Forelimb muscle (tissue), 1 donor: ENCODE measurements at regions not wholly inside any gene's neighbourhood (a gene's known extent, or its start where the extent isn't known, plus 50 kb on each side); places are given as distances from the start of the nearest gene placed in this dataset.
"Not testable (repeated sequence)": the region's sequence is repeated elsewhere in the genome, so short reads cannot be mapped to it uniquely, and the experiment has no call there.

Source experiments
- DNase-seq: peaks from one replicate; pipeline ENCODE4 v3.0.0-alpha.2; 2013; ENCODE audit warnings: low read depth

DNA sequence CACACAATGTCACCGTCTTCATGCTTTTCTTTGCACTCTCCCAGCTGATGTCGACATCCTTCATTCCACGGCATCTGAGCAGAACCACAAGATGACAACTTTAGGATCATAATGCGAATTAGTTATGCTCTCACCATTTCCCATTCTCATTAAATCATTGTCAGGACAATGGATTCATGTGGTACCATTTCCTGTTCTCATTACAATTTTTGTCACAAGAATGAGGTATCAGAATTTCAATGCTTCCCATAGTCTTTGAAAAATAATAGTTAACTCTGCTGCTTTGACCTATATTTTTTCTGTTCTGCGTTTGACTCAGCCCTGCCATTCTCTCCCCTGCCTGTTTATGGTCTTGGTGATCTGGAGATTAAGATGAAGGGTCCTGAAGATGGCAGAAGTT lies 175.7 kb upstream of the MDFIC2 start:
- DNase-seq: no peak

DNA sequence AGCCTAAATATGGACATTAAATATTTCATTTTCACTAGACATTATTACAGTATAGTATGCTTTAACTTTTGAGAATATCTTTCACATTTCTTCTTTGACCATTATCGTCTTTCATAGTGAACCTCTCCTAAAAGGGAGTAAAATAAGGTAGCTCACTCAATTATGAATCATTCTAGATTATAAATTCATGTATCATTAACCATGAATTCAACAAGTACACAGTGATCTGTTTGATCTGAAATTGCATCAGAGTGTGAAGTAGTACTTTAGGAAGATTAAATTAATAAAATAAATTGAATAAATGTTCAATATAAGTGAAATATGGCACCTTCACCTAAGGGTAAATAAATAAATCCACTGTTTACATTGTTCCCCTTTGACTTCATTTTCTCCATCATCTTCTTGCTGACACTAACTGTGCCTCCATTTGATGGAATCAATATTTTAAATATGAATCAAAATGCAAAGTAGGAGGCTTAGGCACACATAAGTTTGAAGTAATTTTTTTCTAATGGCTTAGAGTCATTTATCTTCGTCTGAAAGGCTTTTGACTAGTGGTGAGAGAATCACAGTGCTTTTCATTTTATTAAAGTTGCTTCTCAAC lies 174.1 kb upstream of the MDFIC2 start:
- DNase-seq: no peak

DNA sequence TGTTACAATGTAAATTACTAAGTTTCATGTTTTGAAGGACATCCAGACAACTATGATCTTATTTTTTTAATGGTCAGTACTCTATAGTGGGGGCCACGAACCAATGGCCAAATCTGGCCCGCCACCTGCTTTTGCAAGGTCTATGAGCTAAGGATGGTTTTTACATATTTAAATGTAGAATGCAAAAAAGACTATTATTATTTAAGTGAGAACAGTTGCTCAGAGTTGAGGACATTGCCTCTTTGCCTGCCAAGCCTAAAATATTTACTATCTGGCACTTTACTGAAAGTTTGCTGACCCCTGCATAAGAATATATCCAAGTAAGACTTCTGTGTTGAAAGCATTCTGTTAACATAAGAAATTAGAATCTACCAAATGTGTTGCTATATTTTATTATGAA lies 163.7 kb upstream of the MDFIC2 start:
- DNase-seq: no peak

DNA sequence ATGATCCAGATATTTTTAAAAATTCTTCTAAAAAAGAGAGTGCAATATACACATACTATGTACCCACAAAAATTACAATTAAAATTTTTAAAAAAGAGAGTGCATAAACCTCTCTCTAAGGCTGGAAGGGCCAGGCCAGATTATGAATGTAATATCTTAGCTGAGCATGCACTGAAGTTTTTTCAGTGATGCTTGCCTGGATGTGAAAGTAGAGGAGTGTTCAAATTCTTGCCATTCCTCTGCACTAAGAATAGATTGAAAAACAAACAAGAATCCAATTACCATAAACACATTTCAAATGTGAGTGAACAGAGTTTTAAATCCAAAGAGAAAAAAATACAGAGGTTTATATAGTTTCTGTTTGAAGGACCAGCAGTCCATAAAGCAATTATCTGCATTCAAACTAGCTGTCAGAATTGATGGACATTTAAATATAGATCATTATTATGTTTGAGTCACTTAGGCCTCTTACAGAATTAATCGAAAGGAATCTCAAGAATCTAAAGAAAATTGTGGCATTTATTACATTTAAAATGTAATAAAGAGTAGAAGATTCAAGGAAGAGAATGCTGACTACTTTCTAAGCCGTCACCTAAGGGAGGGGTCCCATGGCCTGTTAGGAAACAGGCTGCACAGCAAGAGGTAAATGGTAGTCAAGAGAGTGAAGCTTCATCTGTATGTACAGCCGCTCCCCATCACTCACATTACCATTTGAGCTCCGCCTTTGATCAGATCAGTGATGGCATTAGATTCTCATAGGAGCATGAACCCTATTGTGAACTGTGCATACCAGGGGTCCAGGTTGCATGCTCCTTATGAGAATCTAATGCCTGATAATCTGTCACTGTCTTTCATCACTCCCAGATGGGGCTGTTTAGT lies 159.3 kb upstream of the MDFIC2 start:
- no peak for DNase-seq

DNA sequence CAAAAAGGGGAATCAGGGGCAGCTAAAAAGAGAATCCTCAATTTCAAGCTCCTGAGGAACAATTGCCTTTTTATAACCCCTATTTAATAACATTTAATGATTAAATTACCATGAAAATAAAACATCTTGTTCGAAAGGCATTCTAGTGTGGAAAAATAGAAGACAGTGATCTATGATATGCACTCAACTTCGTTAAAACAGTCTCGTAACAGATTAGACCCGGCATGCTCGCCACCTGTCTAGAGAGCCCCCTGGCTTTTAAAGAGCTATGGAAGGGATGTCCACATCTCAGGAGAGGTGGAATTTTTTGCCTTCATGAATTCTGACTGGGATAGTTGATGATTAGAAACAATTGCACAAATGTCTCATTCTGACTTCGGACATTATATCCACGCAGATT lies 153.7 kb upstream of the MDFIC2 start:
- DNase-seq: no peak

DNA sequence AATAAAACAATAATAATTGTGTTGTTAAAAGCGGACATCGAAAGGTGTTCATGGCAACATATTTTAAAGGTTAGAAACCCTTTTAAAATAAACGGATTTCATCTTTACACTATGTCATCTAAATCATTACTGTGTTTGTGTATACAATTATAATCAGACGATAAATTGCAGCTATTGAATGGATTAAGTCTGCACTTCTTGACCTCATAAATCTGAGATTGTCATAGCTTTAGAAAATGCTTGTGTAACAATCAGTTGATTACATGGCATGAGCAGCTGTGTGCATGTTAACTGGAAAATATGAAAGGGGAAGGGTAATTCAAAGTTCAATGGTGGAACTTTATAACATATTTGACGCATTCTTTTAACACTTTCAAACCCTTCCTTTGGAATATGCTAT lies 152.4 kb upstream of the MDFIC2 start:
- no peak for DNase-seq

DNA sequence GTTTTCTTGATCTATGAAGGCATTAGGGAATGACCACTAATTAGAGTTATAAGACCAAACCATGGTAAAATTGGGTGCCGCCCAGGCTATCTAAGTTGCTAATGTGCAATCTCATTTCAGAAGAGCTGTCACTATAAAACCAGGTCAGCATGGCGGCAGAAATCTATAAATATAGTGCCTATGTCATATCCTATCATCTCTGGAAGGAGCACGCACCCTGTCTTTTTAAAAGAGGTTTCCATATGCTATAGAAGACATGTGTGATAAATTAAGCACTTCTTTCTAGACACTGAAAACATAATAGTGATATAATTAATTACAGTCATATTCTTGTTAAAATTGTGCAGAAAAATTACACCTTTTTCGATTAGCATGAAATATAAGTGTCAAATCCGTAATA lies 152.0 kb upstream of the MDFIC2 start:
- DNase-seq: no peak

DNA sequence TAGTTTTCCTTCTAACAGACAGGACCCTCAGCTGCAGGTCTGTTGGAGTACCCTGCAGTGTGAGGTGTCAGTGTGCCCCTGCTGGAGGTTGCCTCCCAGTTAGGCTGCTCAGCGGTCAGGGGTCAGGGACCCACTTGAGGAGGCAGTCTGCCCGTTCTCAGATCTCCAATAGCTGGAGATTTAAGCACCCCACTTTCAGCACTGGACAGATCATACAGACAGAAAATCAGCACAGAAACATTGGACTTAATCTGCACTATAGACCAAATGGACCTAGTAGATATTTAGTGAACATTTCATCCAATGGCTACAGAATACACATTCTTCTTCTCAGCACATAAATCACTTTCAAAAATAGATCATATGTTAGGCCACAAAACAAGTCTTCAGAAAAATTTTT lies 137.8 kb upstream of the MDFIC2 start:
- not testable (repeated sequence) for DNase-seq

DNA sequence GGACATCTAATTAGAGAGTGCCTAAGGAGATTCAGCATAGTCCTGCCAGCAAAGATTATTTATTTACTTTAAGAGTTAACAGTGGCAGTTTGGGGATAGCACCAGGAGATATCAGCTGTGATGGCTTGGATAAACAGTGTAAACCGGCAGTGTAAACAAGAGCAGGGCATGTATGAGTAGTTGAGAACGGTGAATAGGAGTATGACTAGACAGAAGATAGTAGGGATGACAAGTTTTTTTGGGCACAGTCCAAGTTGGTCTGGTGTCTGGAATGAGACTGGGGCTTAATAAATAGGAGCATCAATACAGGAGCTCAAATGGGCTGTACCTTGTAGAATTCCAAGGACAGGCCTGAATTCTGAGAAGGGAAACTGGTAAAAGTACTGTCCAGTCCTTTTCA lies 123.0 kb upstream of the MDFIC2 start:
- not testable (repeated sequence) for DNase-seq

DNA sequence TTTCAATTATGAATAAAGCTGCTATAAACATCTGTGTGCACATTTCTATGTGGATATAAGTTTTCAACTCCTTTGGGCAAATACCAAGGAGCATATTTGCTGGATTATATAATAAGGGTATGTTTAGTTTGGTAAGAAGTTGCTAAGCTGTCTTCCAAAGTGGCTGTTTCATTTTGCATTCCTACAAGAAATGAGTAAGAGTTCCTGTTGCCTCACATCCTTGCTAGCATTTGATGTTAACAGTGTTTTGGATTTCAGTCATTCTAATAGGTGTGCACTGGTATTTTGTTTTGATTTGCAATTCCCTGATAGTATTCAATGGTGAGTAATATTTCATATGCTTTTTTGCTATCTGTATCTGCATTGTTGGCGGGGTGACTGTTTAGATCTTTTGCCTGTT lies 120.7 kb upstream of the MDFIC2 start:
- no peak for DNase-seq

DNA sequence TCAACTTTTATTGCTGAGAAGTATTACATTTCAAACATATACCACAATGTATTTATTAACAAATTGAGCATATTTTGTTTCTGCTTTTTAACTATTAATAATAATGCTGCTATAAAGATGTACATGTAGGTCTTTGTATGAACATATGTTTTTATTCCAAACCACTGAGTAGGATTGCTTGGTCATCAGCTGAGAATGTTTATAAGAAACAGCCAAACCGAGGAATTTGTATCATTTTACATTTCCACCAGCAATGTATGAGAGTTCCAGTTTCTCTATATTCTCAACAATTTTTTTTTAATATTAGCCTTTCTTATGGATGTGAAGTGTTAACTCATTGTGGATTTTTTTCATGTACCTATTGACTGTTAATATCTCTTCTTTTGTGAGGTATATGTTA lies 119.5 kb upstream of the MDFIC2 start:
- no peak for DNase-seq

DNA sequence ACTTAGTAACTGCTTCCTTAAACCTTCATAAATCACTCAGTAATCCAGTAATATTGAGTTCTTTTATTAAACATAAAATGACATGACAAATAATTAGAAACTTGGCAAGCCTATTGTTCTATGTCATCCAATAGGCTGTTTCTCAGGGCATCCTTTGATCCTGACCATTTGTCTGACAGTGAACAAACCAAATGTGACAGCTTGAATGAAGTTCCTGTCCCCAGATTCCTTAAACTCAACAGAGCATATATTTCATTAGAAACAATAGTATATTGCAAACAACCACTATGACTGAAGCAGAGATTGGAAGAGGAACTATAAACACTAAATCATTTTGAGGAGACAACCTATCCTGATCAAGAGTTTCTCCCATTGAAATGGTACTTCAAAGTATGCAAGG lies 113.6 kb upstream of the MDFIC2 start:
- no peak for DNase-seq

DNA sequence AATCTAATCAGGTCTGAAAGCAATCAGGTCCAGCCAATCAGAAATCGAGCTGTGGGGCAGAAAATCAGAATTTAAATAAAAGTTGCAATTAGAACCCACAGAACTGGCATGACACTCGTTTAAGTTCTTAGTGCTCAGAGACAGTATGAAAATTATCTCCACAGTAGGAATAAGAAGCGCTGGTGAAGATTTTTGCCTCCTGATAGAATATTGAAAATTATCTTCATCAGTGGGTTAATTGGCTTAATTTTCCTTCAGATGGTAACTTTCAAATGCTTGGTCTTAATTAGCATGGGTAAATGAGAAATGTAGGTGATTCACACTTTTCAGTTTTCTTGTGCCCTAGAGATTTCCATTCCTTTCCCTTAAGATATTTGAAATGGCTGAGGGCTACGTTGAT lies 109.1 kb upstream of the MDFIC2 start:
- DNase-seq: no peak

DNA sequence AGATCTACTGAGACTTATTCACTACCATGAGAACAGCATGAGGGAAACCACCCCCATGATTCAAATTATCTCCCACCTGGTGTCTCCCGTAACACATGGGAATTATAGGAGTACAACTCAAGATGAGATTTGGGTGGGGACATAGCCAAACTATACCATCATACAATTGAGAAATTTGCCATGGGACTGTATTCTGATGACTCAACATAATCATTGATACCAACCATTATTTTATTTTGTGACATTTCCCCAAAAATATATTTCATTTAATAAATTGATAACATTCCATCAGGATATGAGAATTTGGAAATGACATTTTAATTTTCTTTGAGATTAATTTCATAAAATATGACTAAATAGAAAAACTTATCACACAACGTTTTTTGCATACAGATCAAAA lies 96.6 kb upstream of the MDFIC2 start:
- no peak for DNase-seq

DNA sequence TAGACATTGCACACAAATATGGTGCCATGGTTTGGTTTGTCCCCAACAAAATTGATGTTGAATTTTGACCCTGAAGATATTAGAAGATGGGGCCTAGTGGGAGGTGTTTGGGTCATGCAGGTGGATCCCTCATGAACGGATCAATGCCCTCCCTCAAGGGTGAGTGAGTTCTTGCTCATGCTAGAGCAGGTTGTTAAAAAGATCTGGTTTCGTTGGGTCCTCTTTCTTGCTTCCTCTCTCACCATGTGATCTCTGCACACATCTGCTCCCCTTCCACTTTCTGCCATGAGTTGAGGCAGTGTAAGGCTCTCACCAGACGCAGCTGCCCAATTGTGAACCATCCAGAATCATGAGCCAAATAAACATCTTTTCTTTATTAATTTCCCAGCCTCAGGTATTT lies 87.8 kb upstream of the MDFIC2 start:
- no peak for DNase-seq

DNA sequence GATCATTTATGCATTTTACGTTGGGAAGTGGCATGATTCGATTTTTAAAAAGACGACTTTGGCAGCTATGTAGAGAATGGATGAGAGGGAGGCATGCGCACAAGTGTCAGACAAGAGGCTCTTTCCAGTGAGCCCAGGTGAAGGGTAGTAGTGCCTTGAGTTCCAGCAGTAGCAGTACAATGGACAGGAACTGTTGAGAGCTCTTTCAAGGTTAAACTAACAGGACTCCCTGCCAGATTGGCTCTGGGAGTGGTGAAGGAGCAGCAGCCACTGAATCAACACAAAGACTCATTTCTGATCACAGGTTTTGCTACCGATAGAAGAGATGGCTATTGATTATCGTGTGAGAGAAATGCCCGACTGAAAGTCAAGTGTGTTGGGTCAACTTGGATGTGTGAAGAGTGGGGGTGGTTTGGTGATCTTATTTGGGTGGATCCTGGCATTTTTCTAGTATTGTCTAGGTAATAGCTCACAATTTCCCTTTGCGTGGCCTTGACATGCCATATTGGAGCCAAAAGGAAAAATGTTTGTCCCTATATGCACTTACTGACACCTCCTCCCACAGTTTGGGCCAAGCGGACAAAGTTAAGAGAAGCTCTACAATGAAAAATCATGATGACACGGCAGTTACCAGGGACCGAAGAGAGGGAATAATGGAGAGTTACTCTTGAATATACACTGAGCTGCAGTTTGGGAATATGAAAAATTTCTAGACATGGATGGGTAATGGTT lies 81.6 kb upstream of the MDFIC2 start:
- DNase-seq: no peak

DNA sequence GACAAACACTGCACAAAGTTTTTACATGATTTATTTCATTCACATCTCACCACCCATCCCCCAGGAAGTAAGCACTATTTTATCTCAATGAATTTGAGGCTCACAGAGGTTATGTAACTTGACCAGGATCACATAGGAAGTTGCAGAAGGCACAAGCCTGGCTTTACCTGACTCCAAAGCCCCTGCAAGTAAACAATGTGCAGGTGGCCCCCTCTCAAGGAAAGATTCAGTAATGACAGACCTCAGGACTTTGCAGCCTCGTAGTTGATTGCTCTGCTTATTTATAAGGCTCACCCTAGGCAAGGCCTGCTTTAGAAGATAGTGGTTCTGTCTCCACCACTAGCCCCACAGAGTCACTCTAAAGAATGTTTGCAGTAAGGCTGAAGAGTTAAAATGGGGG lies 79.8 kb upstream of the MDFIC2 start:
- DNase-seq: no peak

DNA sequence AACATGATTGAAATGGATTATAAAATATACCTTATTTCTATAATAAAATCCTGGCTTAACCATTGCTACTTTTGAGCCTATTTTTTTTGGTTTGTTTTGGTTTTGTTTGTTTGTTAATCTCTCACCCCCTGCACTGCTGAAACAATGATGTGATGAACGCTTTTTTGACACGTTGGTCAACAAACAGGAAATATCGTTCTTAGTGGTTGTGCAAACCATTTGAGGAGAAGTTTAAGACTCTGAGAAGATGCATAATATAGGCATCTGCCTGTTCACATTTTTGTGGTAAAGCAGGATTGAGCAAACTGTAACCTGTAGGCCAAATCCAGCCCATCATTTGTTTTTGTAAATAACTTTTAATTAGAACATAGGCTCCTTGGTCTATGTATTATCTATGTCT lies 75.5 kb upstream of the MDFIC2 start:
- DNase-seq: no peak

DNA sequence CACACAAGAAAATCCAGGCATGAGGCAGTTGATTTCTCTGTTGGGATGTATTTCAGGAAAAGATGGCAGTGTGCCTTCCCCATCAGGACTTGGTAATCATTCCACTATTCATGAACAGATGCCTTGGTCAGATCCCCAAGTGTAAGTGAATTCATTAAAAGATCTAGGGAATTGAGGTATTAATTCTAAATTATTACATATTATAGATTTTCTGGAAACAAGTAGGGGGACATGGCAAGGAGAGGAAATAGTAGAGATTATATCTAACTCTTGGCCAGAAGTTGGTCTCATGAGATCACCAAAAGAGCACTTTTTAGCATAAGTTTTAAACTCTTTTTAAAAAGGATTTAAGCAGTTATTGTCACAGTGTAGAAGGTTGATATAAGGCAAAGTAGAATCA lies 74.4 kb upstream of the MDFIC2 start:
- no peak for DNase-seq

DNA sequence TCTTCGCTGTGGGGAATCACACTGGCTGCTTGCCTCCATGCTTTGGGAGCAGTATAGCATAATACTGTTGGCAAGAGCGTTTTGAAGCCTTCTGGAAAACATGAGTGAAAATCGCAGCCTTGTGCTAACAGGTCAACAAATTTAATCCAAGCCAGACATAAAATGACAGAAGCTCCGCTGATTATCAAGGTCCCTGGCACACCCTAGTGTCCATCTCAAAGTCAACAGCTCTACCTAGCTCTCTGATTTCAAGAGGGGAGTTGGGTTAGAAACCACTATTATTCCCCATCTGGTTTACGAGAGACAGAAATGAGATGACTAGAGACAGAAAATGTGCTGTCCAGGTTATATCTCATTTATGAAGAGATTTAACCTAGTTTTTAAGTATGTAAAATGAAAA lies 73.6 kb upstream of the MDFIC2 start:
- DNase-seq: no peak

DNA sequence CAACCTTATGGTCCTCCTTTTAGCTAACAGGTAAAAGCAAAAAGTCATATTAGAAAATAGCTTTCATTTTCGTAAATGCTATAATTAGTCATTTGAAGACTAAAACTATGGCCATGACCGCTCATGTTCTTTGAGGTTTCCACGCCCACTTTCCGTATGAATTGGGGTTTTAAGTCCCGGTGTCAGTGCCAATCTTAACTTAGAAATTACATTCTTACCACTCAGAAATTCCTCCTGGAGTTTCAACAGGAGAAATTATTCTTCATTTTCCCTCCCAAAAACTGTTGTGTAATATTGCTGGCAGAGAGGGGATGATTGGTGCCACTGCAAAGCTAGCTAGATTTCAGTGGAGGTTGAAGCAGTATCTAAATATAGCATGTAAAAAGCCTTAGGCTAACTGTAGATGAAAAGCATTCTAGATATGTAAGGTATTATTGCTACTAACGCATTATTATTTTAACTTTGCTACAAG lies 71.0 kb upstream of the MDFIC2 start:
- DNase-seq: no peak

DNA sequence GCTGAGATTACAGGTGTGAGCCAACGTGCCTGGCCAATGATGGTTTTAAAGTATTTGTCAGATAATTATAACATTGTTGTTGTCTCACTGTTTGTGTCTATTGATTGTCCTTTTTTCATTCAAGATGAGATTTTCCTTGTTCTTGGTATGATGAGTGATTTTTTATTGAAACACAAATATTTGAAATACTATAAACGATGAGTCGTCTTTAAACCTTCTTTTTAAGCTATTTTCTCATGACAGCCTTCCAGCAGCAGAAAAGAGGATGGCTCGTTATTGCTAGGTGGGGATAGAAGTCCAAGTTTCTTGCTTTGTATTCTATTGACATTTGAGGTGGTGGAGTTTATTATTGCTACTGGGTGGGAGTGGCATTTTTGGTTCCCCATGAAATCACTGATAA lies 61.7 kb upstream of the MDFIC2 start:
- no peak for DNase-seq
